ENCODE measurements at regions not wholly inside any gene's neighbourhood (a gene's known extent, or its start where the extent isn't known, plus 50 kb on each side); places are given as distances from the start of the nearest gene placed in this dataset.

DNA sequence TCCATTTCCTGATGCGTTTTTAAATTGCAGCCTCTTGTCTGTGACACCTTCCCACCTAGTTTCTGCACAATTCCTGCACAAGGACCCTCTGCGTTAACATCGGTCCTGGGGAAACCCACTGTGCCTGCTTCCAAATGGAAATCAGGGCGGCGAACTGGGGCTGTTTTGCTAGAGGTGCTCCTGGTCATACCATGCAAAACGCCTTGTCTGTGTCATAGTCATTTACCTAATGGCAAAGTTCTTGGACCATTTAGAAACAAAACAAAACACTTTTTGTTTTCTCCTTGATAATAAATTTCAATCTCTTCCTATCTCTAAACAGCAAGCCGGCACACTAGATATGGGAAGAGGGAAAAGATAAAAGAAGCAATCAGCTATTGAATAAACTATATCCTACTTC, 206.9 kb upstream of the KLF14 start:
- TF ChIP-seq, protein P1, sequence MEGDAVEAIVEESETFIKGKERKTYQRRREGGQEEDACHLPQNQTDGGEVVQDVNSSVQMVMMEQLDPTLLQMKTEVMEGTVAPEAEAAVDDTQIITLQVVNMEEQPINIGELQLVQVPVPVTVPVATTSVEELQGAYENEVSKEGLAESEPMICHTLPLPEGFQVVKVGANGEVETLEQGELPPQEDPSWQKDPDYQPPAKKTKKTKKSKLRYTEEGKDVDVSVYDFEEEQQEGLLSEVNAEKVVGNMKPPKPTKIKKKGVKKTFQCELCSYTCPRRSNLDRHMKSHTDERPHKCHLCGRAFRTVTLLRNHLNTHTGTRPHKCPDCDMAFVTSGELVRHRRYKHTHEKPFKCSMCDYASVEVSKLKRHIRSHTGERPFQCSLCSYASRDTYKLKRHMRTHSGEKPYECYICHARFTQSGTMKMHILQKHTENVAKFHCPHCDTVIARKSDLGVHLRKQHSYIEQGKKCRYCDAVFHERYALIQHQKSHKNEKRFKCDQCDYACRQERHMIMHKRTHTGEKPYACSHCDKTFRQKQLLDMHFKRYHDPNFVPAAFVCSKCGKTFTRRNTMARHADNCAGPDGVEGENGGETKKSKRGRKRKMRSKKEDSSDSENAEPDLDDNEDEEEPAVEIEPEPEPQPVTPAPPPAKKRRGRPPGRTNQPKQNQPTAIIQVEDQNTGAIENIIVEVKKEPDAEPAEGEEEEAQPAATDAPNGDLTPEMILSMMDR (IDR thresholded peaks at IDR 0.05), result no peak
- intact Hi-C loops (cut with DNase I), result no loop called here
- H3K4me3 ChIP-seq, result peak overlapping the region; percentile 34
- no peaks in the 10 kb centered on the region for H3K9me3 ChIP-seq
- H3K36me3 ChIP-seq, result peaks cover 15% of the 10 kb centered on the region
- DNase-seq (no peak), ATAC-seq (no peak)
- H3K27me3 ChIP-seq, result no peaks in the 10 kb centered on the region
- H3K4me1 ChIP-seq, result peaks cover 51% of the 10 kb centered on the region
- H3K27ac ChIP-seq, result peak overlapping the region; percentile 75

DNA sequence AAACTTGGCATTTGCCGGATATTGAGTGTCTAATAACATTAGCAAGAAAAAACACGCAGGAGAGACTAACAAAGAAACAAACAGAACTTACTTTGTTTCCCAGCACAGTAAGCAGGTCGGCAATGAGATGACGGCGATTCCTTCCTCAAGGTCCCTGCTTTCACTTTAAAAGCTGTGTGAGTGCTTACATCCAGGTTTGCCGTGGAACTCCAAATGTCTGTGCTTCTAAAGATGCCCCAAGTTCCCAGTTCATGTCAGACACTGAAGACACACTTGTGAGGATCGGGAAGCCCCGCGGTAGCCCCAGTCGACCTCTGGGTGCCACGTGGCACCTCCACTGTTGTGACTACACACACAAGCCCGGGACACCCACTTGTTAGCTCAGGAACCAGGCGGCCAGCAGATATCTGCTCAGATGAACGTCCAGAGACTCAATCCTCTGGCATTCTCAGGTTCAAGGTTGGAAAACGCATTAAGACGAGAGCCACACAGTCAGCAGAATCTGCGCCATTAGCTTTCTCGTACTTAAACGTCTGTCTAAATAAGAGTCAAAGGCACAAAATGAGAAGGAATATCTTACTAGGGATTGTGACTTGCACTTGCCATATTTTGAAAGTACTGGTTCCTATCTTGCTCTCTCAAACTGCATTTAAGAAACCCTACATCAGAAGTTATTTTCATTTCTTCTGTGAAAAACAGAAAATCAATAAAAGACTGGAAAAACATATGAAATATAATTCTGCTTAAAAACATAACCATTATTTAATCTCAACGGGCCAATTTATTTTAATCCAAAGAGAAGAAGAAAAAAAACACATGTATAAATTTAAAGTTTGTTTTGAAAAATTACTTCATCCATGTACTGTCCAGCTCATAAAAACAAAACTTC, 207.6 kb upstream of the KLF14 start:
- Histone ChIP-seq H3K9me3 (no peaks in the 10 kb centered on the region), H3K4me3 (peak overlapping the region; percentile 34), H3K27ac (peak overlapping the region; percentile 75), H3K27me3 (no peaks in the 10 kb centered on the region), H3K36me3 (peaks cover 15% of the 10 kb centered on the region), H3K4me1 (peaks cover 51% of the 10 kb centered on the region)
- TF ChIP-seq, protein P1 (IDR thresholded peaks at IDR 0.05), result no peak
- intact Hi-C loops (cut with DNase I), result no loop called here
- peak; percentile 80 for ATAC-seq
- DNase-seq, result peak; percentile 74

DNA sequence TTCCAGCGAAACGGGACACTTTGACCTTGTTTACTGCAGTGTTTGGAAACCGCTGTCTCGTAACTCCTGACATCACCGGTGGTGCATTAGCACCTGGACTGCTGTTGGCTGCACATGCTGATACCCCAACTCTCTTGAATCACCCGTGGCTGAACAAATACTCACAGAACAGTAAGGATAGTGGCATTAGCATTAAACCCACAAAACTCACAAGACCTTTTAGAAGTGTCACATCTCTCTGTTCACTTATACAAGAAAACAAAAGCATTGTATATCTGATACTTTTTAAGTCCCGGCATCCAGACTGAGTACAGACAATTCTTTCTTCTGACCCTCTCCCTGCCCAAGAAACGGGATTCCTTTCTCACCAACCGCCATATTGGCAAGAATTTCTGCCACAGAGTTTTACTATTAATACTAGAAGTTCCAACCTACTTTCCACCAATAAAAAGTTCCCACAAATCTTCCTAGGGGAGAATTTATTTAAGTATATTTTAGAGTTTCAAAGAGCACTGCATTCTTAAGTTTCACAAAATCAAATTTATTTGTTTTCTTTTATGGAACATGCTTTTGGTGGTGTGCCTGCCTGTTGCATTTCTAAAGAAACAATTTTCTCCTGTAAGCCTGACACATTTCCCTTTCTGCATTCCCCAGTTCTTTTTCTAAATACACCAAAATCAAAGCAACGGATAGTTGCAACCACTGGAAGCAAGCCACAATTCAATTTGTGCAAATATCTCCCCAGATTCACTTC, 208.4 kb upstream of the KLF14 start:
- Histone ChIP-seq H3K9me3 (no peaks in the 10 kb centered on the region), H3K4me1 (peaks cover 51% of the 10 kb centered on the region), H3K4me3 (peak overlapping the region; percentile 34), H3K36me3 (peaks cover 15% of the 10 kb centered on the region), H3K27ac (peak overlapping the region; percentile 75), H3K27me3 (no peaks in the 10 kb centered on the region)
- intact Hi-C loops (cut with DNase I), result no loop called here
- DNase-seq, result no peak
- TF ChIP-seq, protein P1 (IDR thresholded peaks at IDR 0.05), result no peak
- ATAC-seq, result peak; percentile 59

DNA sequence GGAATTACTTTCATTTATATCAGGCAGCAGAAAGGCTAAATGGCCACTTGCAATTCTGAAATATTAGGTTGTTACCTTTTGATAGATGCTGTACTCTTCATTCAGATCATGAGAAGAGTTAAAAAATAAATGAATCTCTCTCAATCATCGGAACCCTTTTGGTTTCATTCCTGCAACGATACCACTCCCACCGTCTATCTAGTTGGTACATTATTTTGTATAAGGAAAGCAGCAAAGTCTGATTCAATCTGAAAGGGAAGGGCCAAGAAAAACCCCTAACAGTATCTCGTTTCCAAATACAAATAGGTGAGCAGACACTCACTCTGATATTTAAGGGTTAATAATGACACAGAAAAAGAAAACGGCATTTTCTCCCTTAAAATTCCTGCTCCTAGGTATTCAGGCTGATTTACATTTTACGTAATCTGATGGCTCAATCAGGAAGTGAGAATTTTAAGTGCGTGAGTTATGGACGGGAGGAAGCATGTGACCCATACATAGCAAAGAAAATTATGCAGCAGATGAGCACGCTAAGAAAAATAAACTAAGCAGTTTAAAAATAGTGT, 209.4 kb upstream of the KLF14 start:
- TF ChIP-seq, protein P1 (IDR thresholded peaks at IDR 0.05), result no peak
- peak overlapping the region; percentile 34 for H3K4me3 ChIP-seq
- peaks cover 51% of the 10 kb centered on the region for H3K4me1 ChIP-seq
- H3K27me3 ChIP-seq, result no peaks in the 10 kb centered on the region
- intact Hi-C loops (cut with DNase I), result no loop called here
- H3K27ac ChIP-seq, result peak overlapping the region; percentile 75
- no peaks in the 10 kb centered on the region for H3K9me3 ChIP-seq
- DNase-seq, result no peak
- peaks cover 15% of the 10 kb centered on the region for H3K36me3 ChIP-seq
- peak; percentile 72 for ATAC-seq

DNA sequence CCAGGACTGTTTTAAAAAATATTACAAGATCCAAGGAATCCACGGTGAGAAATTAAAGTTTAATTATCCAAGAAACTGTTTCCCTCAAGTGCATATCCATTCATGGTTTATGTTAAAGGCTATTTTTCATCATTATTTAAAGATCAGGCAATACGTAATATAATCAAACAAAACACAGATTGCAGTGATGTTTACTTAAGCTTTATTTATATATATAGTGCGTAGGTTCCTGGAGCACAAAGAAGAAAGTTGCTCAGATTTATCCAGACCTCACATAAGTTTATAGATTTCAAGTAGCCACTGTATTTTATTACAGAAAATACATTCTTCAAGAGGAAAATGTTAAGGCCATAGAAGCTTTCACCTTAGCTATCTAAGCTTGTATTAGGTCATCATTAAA, 210.0 kb upstream of the KLF14 start:
- ATAC-seq, result no peak
- Histone ChIP-seq H3K27me3 (no peaks in the 10 kb centered on the region), H3K27ac (peak overlapping the region; percentile 75), H3K36me3 (peaks cover 15% of the 10 kb centered on the region), H3K4me1 (peaks cover 50% of the 10 kb centered on the region), H3K9me3 (no peaks in the 10 kb centered on the region), H3K4me3 (peak overlapping the region; percentile 34)
- intact Hi-C loops (cut with DNase I), result no loop called here
- DNase-seq, result no peak
- TF ChIP-seq, protein P1 (IDR thresholded peaks at IDR 0.05), result no peak
